Gastroesophageal sphincter (tissue), 3 donors: ENCODE measurements at regions not wholly inside any gene's neighbourhood (a gene's known extent, or its start where the extent isn't known, plus 50 kb on each side); places are given as distances from the start of the nearest gene placed in this dataset.

Experiments used
- EP300 ChIP-seq: sonication (generic); formaldehyde crosslinking; IDR thresholded peaks from one replicate; pipeline ENCODE4 v1.6.1; 2017; ENCODE audit warnings: antibody characterized with exemption, mild to moderate bottlenecking
- POLR2A ChIP-seq, 2 donors: fragments of 450-650 bp; IDR thresholded peaks; one replicate each; pipeline ENCODE4 v1.6.1; 2017; ENCODE audit warnings: antibody characterized with exemption in 2 of 2, mild to moderate bottlenecking in 2 of 2, moderate library complexity in 1 of 2
- POLR2AphosphoS5 ChIP-seq: sonication (generic); formaldehyde crosslinking; IDR thresholded peaks from one replicate; pipeline ENCODE4 v1.6.1; 2017; ENCODE audit warnings: antibody characterized with exemption
- TF ChIP-seq, protein P1 (sequence below), 4 experiments: fragments of 200-600 bp in 2 of 4; fragments of 450-650 bp in 2 of 4; sonication (generic) in 1 of 4; IDR thresholded peaks; one replicate each; pipeline ENCODE4 v1.5.1; 2017 to 2019; ENCODE audit warnings: antibody characterized with exemption in 4 of 4, mild to moderate bottlenecking in 2 of 4, moderate library complexity in 2 of 4

DNA sequence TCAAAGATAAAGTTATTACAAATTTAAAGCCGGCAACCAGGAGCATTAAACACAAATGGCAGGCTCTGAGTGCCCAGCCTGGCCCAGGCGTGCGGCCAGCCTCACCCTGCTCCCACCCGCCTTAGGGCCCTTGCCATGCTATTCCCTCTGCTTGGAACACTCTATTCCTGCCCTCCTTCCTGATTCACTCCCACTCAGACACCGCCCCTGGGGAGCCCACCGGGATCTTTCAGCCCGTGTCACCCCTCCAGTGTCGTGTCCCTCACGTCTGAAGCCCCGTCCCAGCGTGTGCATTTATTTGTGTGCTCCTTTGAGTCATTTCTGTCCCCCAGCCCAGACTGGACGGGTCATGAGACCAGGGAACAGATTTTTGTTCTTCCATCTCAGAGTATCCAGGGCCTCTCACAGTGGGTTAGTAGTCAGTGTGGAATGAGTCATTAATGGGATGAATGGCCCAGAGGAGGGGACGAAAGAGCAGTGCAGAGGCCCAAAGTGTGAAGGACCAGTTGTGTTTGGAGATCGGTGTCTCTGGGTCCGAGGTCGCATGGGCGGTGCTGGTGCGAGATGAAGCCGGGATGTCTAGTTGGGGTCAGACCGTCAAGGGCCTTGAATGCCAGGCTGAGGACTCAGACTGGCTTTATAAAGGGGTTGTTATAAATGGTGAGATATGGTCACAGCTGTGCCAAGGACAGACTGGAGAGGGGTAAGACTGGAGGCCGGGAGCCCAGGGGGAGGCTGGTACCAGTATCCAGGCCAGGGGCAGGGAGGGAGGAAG, 58.9 kb upstream of the SLC6A6 start:
- TF ChIP-seq POLR2A (IDR thresholded peaks at IDR 0.05), result no peak
- TF ChIP-seq, protein P1, sequence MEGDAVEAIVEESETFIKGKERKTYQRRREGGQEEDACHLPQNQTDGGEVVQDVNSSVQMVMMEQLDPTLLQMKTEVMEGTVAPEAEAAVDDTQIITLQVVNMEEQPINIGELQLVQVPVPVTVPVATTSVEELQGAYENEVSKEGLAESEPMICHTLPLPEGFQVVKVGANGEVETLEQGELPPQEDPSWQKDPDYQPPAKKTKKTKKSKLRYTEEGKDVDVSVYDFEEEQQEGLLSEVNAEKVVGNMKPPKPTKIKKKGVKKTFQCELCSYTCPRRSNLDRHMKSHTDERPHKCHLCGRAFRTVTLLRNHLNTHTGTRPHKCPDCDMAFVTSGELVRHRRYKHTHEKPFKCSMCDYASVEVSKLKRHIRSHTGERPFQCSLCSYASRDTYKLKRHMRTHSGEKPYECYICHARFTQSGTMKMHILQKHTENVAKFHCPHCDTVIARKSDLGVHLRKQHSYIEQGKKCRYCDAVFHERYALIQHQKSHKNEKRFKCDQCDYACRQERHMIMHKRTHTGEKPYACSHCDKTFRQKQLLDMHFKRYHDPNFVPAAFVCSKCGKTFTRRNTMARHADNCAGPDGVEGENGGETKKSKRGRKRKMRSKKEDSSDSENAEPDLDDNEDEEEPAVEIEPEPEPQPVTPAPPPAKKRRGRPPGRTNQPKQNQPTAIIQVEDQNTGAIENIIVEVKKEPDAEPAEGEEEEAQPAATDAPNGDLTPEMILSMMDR (IDR thresholded peaks at IDR 0.05), result no peak
- no peak for TF ChIP-seq EP300
- no peak for TF ChIP-seq POLR2AphosphoS5
